ENCODE measurements at regions not wholly inside any gene's neighbourhood (a gene's known extent, or its start where the extent isn't known, plus 50 kb on each side); places are given as distances from the start of the nearest gene placed in this dataset.
"Not testable (repeated sequence)": the region's sequence is repeated elsewhere in the genome, so short reads cannot be mapped to it uniquely, and the experiment has no call there.

GRCh38 chr22:19599626-19600243, 75.5 kb upstream of the CLDN5 start:
- H3K4me3 ChIP-seq (ENCODE audit: low read depth, low read length): no peak overlapping the region
- DNase-seq (ENCODE audit: low read depth): no peak
- no peak for TF ChIP-seq CTCF (IDR thresholded peaks at IDR 0.05; ENCODE audit: insufficient read depth, low read length)

- not testable (repeated sequence) for H3K4me3 ChIP-seq (ENCODE audit: low read depth, low read length); DNase-seq (ENCODE audit: low read depth)
Measured at GRCh38 chr22:19603346-19603745, 79.1 kb upstream of the CLDN5 start.

DNA sequence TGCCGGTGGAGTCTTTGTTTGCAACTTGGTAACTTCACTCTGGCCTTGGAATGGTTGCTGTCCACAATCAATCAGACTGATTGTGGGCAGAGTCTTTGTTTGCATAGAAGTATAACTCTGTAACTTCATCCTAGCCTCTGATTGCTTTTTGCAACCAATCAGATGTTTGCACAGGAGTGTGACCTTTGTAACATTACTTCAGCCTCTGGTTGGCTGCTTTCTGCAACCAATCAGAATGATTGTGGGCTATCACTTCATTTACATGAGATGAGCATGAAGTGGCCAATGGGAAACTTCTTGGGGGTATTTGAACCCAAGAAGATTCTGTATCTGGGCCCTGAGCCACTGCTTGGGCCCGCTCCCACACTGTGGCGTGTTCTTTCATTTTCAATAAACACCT, 79.6 kb upstream of the CLDN5 start:
- TF ChIP-seq CTCF (IDR thresholded peaks at IDR 0.05; ENCODE audit: insufficient read depth, low read length): no peak
- no peak for DNase-seq (ENCODE audit: low read depth)
- H3K4me3 ChIP-seq (ENCODE audit: low read depth, low read length): no peak overlapping the region

- DNase-seq (ENCODE audit: low read depth): no peak
- H3K4me3 ChIP-seq (ENCODE audit: low read depth, low read length): no peak overlapping the region
- no peak for TF ChIP-seq CTCF (IDR thresholded peaks at IDR 0.05; ENCODE audit: insufficient read depth, low read length)
Measured at GRCh38 chr22:19604711-19605268, 80.6 kb upstream of the CLDN5 start.

DNA sequence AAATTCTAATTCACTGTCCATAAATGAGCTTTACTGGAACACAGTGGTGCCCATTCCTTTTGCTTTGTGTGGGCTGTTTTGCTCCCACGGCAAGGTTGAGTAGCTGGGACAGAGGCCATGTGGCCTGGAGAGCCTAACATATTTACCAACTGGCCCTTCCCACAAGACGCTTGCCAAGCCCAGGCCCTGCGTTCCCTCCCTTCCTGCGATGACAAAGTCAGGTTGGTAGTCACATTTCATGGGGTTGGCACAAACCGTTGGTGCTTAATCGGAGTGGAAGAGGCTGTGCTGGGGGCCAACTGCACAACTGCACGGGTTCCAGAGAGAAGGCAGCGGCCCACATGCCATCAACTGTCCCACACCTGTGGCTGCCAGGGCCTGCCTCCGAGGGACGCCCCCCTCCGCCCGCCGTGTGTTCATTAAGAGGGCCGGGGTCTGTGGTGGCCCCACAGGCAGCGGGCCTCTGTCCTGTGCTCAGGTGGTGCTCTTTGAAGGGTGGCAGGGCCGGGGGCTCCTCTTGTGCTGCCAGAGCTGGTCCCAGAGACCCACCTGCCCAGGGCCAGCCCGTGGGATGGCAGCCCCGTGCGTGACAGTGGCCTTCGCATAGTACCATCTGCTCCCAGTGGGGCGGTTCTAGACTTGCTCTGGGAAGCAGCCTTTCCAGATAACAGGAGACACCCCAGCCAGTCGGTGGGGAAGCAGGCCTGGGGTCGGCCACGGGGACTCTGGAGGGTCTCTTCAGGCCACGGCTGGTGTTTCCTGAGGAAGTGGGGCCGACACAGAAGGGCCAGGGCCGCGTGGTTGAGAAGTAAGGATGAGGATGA, 81.5 kb upstream of the CLDN5 start:
- DNase-seq (ENCODE audit: low read depth): no peak
- TF ChIP-seq CTCF (IDR thresholded peaks at IDR 0.05; ENCODE audit: insufficient read depth, low read length): no peak
- H3K4me3 ChIP-seq (ENCODE audit: low read depth, low read length): no peak overlapping the region

GRCh38 chr22:19606332-19607191, 82.4 kb upstream of the CLDN5 start:
- no peak overlapping the region for H3K4me3 ChIP-seq (ENCODE audit: low read depth, low read length)
- DNase-seq (ENCODE audit: low read depth): no peak
- no peak for TF ChIP-seq CTCF (IDR thresholded peaks at IDR 0.05; ENCODE audit: insufficient read depth, low read length)
